Dermis microvascular lymphatic vessel endothelial cell (primary cell): ENCODE measurements at regions not wholly inside any gene's neighbourhood (a gene's known extent, or its start where the extent isn't known, plus 50 kb on each side); places are given as distances from the start of the nearest gene placed in this dataset.
A peak's percentile ranks its signal among the peaks of the same experiment; 100 is the strongest.

ENCODE experiments used
- DNase-seq, 2 donors: peaks; one replicate each; pipeline versions ENCODE4 v3.0.0 to v3.0.0-alpha.2; 2010; ENCODE audit warnings: low read depth in 2 of 2

DNA sequence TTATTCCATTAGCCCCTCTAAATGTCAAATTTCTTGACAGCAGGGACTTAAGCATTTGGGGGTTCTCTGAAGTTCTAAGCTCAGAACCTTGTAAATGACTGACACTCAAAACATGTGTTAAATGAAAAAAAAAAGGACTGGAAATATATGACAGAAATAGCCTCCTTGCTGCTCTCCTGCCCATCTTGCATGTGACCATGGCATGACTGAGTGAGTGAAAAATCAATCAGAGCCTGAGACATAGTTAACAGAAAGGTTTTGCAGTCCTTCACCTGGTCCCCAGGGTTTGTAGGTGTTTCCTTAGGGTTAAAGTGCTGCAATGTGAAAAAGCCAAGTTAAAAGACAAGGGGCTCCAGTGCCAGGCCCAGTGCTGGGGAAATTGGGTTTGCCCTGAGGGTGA lies 168.1 kb downstream of the ZBTB18 start:
- DNase-seq: no peak

DNA sequence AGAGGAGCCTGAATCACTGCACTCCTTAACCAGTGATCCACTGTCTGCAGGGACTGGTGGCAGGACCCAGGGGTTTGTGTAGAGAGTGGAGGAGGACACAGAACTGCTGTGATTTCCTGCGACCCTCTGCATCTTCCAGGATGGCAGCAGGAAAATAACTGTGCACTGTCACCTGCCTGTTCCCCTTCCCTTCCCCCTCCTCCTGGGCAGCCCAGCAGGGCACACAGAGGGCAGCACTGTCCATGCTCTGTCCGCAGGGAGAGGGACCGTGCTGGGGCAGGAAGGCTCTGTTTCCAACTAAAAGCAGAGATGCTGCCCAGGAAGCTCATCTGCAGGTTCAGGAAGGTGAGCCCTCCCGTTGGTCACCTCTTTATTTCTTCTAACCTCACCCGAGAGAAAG lies 168.7 kb downstream of the ZBTB18 start:
- no peak for DNase-seq

DNA sequence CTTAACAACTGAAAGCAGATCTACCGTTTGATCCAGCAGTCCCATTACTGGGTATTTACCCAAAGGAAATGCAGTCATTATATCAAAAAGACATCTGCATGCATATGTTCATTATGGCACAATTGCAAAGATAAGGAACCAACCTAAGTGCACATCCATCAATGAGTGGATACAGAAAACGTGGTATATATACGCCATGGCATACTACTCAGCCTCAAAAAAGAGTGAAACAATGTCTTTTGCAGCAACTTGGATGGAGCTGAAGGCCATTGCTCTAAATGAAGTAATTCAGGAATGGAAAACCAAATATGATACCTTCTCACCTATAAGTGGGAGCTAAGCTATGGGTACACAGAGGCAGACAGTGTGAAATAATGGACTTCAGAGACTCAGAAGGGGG lies 169.3 kb downstream of the ZBTB18 start:
- no peak for DNase-seq

DNA sequence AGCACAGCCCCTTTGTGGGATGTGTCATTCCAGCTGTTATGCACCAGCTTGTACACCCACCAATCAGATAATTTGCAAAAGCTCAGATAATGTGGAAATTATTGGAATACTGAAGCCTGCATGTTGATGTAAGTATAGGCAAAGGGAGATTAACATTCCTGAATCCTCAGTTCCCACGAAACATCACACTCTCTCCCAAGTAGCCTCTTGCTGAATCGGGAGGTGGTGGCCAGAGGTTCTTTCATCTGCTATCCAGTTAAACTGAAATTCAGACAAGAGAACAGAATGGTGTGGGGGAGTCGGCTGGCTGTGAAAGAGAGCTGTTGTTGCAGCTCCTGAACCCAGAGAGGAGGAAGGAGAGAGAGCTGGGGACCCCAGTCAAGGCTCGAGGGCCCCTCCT lies 170.9 kb downstream of the ZBTB18 start:
- no peak for DNase-seq

DNA sequence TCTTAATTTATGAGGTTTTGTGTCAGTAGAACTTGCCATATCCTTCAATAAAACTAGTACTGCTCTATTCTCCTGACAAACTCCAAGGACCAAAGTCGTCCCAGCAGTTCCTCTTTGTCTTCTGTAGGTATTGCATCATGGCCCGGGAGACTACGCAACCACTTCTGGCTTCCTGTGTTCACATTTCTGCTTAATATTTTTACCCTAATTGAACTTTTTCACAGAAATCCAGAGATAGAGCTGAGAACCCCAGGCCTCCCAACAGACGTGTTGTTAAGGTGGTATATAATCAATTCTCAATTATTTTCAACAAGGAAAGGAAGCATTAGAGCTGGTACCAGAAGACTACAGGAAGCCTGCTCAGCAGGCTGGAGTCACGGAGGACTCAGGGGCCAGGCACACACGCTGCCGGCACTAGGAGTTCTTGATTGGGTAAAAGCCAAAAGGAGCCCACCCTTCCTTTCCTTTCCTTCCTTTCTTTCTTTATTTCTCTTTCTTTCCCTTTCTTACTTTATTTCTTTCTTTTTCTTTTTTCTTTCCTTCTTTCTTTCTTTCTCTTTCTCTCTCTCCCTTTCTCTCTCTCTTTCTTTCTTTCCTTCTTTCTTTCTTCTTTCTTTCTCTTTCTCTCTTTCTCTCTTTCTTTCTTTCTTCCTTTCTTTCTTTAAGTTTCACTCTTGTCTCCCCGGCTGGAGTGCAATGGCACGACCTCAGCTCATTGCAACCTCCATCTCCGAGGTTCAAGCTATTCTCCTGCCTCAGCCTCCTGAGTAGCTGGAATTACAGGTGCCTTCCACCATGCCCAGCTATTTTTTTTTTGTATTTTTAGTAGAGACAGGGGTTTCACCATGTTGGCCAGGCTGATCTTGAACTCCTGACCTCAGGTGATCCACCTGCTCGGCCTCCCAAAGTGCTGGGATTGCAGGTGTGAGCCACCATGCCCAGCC lies 173.7 kb downstream of the ZBTB18 start:
- no peak for DNase-seq

DNA sequence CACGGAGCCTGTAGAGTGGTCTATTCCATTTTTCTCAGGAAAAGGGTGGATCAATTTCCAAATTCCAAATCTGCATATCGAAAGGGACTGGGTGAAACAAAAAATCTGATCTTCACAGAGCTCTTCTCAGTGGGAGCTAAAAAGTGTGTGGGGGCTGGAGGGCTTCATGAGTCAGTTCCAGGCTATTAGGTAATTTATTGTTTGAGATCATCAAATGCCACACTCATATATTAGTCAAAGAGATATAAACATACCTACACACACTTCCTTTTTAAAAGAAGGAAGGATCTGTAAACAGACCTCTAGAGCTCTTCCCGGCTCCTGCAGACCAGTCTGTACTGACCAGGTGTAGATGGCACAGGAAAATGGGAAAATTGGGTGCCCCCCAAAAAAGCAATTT lies 175.4 kb downstream of the ZBTB18 start:
- DNase-seq: no peak

DNA sequence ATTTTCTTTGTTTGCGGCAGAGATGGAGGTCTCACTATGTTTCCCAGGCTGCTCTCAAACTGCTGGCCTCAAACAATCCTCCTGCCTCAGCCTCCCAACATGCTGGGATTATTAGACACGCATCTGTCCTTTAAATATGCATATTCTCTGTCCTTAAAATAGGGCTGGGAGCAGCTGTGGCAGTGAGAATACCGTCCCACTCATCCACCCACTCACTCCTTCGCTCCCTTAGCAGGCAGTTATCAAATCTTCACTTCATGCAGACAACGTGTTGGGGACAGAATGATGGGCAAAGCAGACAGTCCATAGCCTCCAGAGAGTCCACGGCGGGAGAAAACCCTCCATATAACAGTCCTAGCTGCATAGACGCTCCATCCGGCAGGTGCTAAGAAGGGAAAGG lies 179.4 kb downstream of the ZBTB18 start:
- DNase-seq: no peak

DNA sequence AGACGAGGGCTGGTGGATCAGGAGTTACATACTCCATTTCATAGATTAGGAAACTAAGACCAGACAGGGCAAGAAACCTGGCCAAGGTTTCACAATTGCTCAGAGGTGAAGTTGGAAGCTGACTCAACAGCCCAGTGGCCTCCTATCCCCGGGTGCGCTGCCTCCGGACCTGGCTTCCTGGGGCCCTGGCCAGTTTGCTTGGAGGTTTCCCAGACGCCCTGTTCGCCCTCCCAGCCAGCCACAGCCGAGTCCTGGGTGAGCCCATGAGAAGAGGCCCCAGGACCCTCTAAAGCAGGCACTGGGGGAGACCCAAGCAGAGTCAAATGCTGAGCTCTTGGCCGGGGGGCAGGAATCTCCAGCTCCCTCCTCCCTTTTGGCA lies 180.1 kb downstream of the ZBTB18 start:
- DNase-seq: no peak

DNA sequence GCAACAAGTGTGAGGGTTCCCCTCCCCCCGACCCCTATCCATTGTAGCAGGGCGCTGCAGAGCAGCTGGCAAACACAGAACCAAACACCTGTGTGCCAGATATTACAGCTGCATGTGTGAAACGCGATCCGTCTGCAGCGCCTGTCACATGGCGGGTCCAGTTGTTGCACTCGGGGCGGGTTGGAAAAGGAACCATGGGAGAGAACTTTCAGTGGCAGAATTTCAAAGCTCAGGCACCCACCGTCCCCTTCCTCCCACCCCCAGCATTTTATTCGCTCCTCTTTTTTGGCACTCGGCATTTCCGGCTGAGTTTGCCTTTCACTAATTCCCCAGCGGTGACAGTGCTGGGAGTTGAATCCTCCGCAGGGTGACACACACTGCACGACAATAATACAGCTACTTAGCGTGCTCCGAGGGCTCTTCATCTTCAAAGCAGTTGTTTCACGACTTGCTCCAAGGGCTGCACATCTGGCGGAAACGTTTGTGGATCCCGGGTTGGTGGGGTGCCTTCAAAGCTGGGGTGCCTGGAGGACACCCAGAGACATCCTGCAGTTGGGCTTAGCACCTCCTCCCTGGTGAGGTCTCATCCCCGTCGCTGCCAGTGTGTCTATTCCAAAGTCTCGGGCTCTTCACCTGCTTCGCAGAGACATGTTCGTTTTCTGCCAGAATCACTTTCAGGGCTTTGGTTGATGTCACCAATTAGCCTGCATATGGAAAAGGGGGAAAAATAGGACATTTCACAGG lies 180.7 kb downstream of the ZBTB18 start:
- no peak for DNase-seq

DNA sequence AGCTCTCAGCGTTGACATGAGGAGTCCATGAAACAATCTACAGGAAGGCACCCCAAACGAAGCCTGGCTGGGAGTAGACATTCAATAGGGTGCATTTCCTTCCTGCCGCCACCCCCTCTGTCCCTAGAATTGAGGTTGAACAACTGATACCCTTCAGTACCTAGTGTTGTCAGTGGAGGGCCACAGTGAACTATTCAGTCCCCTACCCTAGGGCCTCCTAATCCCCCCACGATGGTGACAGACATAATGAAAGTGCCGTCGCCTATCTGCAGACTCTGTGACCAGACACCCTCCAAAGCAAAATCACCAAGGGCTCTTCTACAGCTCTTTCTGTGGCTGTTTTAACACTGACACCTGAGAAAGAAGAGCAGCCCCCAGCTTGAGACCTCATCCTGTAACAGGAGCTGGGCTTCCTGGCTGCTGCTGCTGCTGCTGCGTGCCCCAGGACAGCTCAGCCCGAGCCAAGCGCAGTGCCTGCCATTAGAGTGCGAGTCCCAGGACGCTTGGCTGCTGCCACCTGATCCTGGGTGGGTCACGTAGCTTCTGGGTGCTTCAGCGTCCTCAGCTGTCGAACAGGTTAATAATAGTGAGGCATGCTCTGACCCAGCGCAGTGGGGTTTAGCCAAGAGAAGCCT lies 183.0 kb downstream of the ZBTB18 start:
- DNase-seq: peak in 1 of 2 donors; percentile 38

DNA sequence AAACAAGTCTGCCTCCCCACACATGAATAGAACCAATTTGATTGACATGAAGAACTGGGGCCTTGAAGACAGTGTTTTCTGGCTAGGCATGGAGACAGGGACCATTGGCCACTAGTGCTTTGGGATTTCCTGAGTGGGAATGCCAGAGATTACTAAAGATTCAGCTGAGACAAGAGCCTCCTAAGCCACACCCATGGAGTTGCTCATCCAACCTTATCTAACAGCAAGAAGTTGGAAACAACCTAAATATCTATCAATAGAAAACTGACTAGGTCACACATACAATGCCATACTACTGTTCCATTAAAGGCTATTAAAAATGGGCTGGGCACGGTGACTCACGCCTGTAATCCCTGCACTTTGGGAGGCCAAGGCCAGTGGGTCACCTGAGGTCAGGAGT lies 184.1 kb downstream of the ZBTB18 start:
- DNase-seq: no peak

DNA sequence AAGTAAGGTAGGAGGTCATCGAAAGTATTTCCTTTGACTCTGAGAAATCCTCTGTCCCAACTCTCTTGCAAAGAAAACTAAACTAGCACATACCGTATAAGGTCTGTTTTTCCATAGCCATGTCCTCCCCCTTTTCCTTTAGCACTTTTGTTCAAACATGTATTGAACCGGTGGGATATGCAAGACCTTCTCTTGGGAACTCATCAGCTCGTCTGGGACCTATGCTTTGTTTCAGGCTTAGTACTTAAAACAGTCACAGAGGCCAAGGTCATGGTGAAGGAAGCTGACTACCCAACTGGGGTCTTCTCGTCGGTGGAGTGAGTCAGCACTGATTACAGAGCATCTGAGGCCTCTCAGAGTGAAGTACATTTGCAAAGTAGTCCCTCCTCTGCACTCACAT lies 185.0 kb downstream of the ZBTB18 start:
- DNase-seq: peak in 1 of 2 donors; percentile 91

DNA sequence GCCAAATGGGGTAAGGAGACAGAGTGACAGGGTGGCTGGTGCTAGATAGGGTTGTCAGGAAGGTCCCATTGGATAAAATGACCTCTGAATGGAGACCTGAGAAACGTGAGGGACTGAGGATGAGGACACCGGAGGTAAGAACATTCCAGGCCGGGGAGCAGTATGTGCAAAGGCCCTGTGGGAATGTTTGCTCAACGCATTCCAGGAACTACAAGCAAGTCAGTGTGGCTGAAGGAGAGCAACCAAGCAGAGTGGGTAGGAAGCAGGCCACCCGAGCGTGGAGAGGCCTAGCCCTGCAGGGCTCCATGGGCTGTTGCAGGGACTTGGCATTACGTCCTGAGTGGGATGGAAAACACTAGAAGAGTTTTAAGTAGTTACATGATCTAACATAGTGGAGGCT lies 185.6 kb downstream of the ZBTB18 start:
- no peak for DNase-seq

DNA sequence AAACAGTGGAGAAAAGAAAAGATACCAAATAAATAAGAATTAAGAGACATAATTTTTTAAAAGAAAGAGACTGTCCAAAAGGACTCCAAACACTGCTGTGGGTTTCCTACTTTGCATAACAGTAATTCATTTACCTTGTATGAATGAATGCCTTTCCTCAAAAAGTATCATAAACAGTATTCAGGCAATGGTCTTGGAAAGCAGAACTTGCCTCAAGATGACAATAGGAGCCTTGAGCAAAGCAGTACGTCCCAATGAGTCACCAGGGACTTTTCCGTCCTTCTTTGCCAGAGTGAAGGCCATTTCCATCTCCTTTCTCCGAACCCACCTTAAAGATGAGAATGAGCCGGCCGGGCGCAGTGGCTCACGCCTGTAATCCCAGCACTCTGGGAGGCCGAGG lies 186.4 kb downstream of the ZBTB18 start:
- DNase-seq: peak in 1 of 2 donors; percentile 42

DNA sequence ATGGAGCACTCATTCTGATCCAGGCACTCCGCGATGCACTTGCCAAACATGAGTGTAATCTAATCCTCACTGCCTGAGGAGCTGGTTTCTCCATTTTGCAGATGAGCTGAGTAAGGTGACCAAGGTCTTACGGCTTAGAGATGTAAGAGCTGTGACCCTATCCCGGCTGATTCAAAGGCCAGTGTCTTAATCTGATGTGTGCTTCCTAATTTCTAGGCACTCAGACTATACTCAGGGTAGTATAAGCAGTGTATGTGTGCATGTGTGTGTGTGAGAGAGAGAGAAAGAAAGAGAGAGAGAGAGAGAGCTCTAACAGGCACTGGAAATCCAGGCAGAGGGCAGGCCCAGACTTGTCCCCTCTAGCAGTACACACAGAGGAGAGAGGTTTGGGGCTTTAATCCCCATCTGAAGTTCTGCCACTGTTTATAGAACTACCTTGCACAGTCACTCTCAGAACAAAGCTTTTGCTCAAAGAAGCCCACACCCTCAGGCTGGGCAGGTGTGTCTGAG lies 188.2 kb downstream of the ZBTB18 start:
- DNase-seq: peak in 1 of 2 donors; percentile 18

DNA sequence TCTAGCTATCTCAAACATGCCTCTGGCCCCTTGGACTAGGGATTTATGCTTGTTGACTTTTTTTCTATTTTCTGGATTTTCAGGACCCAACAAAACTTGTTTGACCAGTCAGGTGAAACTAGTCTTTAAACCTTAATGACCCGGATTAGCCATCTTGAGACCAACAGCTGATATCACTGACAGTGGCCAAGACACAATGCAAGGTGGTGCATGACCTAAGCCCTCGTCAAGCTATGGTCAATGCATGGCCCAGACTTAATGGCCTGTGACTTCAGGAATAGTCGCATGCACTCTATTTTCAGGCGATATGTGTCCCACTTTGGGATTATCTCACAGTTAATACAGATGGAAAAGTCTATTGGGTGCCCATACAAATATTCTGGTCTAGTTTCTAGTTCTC lies 190.4 kb downstream of the ZBTB18 start:
- DNase-seq: no peak

DNA sequence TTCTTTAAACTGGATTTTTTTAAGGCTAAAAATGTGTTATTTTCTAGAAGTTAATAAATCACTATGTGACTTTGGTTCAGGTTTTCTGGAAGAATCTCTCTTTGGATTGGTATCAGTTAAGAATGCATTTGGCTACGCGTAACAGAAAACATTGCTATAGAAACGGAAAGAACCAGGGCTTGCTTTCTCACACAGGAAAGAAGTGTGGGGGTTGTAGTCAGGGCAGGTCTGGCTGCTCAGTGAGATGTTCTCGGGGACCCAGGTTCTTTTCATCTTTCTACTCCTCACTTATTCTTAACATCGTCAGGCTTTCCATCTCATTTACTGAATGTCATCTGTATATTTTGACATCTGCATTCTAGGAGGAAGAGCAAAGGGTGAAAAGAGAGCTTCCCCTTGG lies 191.4 kb downstream of the ZBTB18 start:
- no peak for DNase-seq

DNA sequence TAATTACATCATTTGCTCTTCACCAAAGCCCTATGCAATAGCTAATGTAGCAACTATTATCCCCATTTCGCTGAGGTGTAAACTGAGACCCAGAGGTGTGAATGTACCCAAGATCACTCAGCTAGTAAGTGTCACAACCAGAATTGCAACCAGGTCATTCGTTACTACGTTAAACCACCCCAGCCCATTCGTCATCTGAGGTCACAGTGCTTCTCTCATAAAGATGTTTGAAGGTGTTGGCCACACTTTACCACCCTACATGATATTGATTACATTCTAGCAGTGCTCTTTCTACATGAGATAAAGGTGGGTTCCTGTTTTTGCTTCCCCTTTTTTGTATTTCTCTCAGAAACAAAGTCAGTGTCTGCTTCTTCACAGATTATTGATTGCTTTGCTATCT lies 195.3 kb downstream of the ZBTB18 start:
- no peak for DNase-seq

DNA sequence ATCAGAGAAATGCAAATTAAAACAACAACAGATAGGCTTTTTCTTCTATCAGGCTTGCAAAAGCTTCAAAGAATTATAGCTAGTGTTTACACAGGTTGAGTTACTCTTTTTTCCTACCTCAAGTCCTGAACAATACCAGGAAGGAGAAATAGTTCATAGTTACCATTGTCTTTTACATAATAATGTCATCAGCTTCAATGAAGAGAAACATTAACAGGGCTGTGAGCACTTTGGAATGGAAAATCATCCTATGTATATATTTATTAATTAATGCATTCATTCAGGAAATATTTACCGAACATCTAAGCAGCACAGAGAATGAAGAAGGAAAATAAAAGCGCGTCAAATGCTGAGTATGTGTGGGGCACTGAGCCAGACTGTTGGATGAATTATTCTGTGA lies 197.3 kb downstream of the ZBTB18 start:
- DNase-seq: peak; percentile 69 to 84

DNA sequence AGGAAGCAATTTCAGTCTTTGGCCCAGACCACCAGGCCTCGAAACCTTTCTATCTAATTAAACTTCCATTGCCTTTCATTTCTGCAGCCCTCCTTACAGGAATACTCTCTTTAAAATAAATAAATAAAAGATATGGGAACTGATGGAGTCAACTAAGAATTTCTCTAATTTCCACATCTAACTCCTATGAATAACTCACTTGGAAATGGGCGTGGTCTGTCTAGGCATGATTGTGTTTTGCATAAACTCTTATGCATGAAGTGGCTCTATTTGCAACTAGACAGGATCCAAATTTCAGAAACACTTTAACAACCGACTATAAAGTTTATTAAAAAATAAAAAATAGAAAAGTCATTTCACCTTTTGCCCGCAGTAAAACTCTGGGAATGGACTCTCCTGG lies 199.5 kb downstream of the ADSS2 start:
- no peak for DNase-seq

DNA sequence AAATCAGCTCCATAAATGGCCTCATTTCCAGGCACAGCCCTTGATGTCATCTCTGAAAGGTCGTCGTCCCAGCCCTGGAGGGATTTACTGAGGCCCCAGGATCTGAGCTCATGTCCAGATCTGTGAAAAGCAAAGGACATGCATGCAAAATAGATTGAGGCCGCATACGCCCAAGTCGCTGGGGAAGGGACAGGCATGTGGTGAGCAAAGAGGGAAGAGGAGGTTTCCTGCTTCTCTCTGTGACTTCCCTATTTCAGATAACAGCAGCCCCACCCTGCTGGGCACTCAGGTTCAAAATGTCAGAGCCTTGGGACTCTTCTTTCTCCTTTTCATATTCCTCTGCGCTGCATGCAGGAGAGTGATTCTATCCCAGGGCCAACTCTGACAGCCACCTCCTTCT lies 197.2 kb downstream of the ADSS2 start:
- no peak for DNase-seq

DNA sequence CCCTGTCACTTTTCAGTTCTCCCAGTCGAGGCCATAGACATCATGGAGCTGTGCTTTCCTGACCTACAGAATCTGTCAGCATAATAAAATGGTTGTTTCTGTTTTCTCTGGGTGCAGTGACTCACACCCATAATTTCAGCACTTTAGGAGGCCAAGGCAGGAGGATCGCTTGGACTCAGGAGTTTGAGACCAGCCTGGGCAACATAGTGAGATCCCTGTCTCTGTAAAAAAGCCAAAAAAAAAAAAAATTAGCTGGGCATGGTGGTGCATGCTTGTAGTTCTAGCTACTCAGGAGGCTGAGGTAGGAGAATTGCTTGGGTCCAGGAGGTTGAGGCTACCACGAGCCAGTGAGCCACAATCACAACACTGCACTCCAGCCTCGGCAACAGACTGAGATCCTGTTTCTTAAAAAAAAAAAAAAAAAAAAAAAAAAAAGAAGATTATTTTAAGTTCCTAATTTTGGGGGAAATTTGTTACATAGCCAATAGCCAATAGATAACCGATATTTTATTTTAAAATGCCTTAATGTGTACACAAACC lies 196.2 kb downstream of the ADSS2 start:
- no peak for DNase-seq
